Keratinocyte (primary cell): ENCODE measurements at regions not wholly inside any gene's neighbourhood (a gene's known extent, or its start where the extent isn't known, plus 50 kb on each side); places are given as distances from the start of the nearest gene placed in this dataset.
"Not testable (repeated sequence)": the region's sequence is repeated elsewhere in the genome, so short reads cannot be mapped to it uniquely, and the experiment has no call there.

Experiments used
- DNase-seq: peaks from one replicate; pipeline ENCODE4 v3.0.0-alpha.2; 2011; ENCODE audit warnings: low read depth, missing footprints, low spot score
- FAIRE-seq: peaks from 2 replicates; lab custom pipeline; 2011; peaks lifted over from hg19 to GRCh38; lab: Jason Lieb, UNC
- H2AFZ ChIP-seq: 2 replicates; pipeline ENCODE4 v1.6.0; 2012; ENCODE audit warnings: low read length, control low read depth, inconsistent platforms; ENCODE audit not compliant: control insufficient read depth
- H3K27ac ChIP-seq: 2 replicates; pipeline ENCODE4 v1.5.1; 2011; ENCODE audit warnings: low read length; ENCODE audit not compliant: control insufficient read depth, insufficient read depth
- H3K27me3 ChIP-seq: 3 replicates; pipeline ENCODE4 v1.6.0; 2011; ENCODE audit warnings: low read length; ENCODE audit not compliant: control insufficient read depth, insufficient read depth; ENCODE audit errors: extremely low read depth
- H3K36me3 ChIP-seq, 2 experiments: 2 replicates in 1 of 2; 3 replicates in 1 of 2; pipeline ENCODE4 v1.5.1; 2011; ENCODE audit warnings: low read length in 2 of 2, mild to moderate bottlenecking in 1 of 2; ENCODE audit not compliant: control insufficient read depth in 2 of 2, insufficient read depth in 2 of 2; ENCODE audit errors: extremely low read depth in 1 of 2
- H3K4me1 ChIP-seq: 3 replicates; pipeline ENCODE4 v1.5.1; 2011; ENCODE audit warnings: low read length; ENCODE audit not compliant: control insufficient read depth, insufficient read depth; ENCODE audit errors: extremely low read depth
- H3K4me2 ChIP-seq: 3 replicates; pipeline ENCODE4 v1.6.0; 2011; ENCODE audit warnings: low read depth, low read length; ENCODE audit not compliant: control insufficient read depth, insufficient read depth; ENCODE audit errors: extremely low read depth
- H3K4me3 ChIP-seq, 3 experiments: fragments of 200-600 bp in 1 of 3; sonication (generic) in 1 of 3; 2 replicates in 2 of 3; 3 replicates in 1 of 3; pipeline ENCODE4 v1.5.1; 2011 to 2016; ENCODE audit warnings: low read length in 3 of 3, mild to moderate bottlenecking in 3 of 3, control low read depth in 2 of 3, inconsistent platforms in 1 of 3, low read depth in 1 of 3, mixed read lengths in 1 of 3, mixed run types in 1 of 3, moderate library complexity in 1 of 3; ENCODE audit not compliant: control insufficient read depth in 2 of 3, insufficient read depth in 2 of 3; ENCODE audit errors: extremely low read depth in 1 of 3
- H3K79me2 ChIP-seq: 2 replicates; pipeline ENCODE4 v1.6.0; 2012; ENCODE audit warnings: low read length; ENCODE audit not compliant: control insufficient read depth, insufficient read depth
- H3K9ac ChIP-seq: 3 replicates; pipeline ENCODE4 v1.6.0; 2011; ENCODE audit warnings: low read length; ENCODE audit not compliant: control insufficient read depth, insufficient read depth; ENCODE audit errors: extremely low read depth
- H3K9me1 ChIP-seq: 3 replicates; pipeline ENCODE4 v1.6.0; 2011; ENCODE audit warnings: low read length; ENCODE audit not compliant: control insufficient read depth, insufficient read depth; ENCODE audit errors: extremely low read depth
- H3K9me3 ChIP-seq: 2 replicates; pipeline ENCODE4 v1.5.1; 2012; ENCODE audit warnings: low read depth, low read length; ENCODE audit not compliant: control insufficient read depth
- H4K20me1 ChIP-seq: 3 replicates; pipeline ENCODE4 v1.6.0; 2011; ENCODE audit warnings: low read length; ENCODE audit not compliant: control insufficient read depth, insufficient read depth; ENCODE audit errors: extremely low read depth
- CTCF ChIP-seq, 3 experiments: IDR thresholded peaks in 1 of 3; conservative IDR thresholded peaks in 1 of 3; optimal IDR thresholded peaks in 1 of 3; 2 replicates in 2 of 3; 3 replicates in 1 of 3; pipeline versions ENCODE3 to v1.5.1; 2011; ENCODE audit warnings: low read length in 3 of 3, mild to moderate bottlenecking in 3 of 3, moderate library complexity in 2 of 3, control low read depth in 1 of 3, inconsistent platforms in 1 of 3; ENCODE audit not compliant: insufficient read depth in 2 of 3; ENCODE audit errors: extremely low read depth in 1 of 3
- EZH2 ChIP-seq: IDR thresholded peaks from one replicate; pipeline ENCODE4 v1.6.1; 2012; ENCODE audit warnings: inconsistent platforms, mild to moderate bottlenecking, low read length, moderate library complexity
- dilution Hi-C: fragments of 300-500 bp; cut with MboI; formaldehyde crosslinking; loops from one replicate; pipeline ENCODE4 v1.7.0; 2020; ENCODE audit warnings: low sequenced_read_pairs; ENCODE audit not compliant: extremely low pct_ligation_motif_present

- DNase-seq (no peak), FAIRE-seq (no peak)
- Histone ChIP-seq H3K4me3 (no peak overlapping the region), H3K4me1 (no peaks in the 10 kb centered on the region), H3K9me1 (no peaks in the 10 kb centered on the region), H3K4me2 (no peak overlapping the region), H3K36me3 (no peaks in the 10 kb centered on the region), H3K9ac (no peak overlapping the region), H4K20me1 (no peaks in the 10 kb centered on the region), H3K79me2 (no peaks in the 10 kb centered on the region), H2AFZ (no peak overlapping the region), H3K27me3 (no peaks in the 10 kb centered on the region), H3K9me3 (no peaks in the 10 kb centered on the region), H3K27ac (no peak overlapping the region)
- TF ChIP-seq CTCF (optimal IDR thresholded peaks at IDR 0.05 in 1 of 3, IDR thresholded peaks at IDR 0.05 in 1 of 3, conservative IDR thresholded peaks at IDR 0.05 in 1 of 3; ENCODE audit: extremely low read depth in 1 of 3, insufficient read depth in 2 of 3, low read length in 3 of 3) = no peak
- no peak for TF ChIP-seq EZH2
- dilution Hi-C loops = no loop called here
Observed at GRCh38 chr13:107790397-107790796, 424.9 kb downstream of the LIG4 start.

DNA sequence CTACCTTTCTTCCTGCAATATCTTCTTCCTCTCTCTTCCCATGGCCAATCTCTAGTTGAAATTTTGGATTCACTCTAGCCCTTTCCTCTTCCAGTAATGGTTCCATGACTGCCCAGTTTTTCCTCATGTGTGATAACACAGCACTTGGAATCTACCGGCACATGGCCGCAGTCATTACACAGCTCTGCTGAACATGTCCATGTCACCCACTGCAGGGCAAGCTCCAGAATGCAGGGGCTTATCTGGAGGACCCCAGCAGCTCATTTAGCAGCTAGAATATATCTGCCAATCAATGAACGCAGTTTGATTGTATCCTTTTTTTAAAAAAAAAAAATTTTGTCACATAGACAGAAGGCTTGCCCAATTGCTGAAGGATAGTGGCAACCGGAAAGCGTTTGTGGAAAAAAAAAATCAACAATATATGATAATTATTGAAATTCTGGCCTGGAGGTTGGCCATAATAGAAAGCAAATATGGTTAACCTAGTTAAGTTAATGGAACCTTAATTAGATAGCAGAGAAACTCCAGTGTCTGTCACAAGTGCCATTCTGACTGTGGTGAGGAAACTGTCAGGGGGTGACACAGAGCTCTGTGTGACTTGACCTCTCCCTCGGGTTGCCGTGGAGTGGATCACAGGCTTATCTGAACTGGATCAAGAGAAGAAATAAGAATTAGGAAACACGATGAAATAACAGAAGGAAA, 426.7 kb downstream of the LIG4 start:
- no peak overlapping the region for H2AFZ ChIP-seq
- DNase-seq (no peak), FAIRE-seq (no peak)
- H3K36me3 ChIP-seq = no peaks in the 10 kb centered on the region
- H3K9ac ChIP-seq = no peak overlapping the region
- dilution Hi-C loops = no loop called here
- H3K27me3 ChIP-seq = no peaks in the 10 kb centered on the region
- H4K20me1 ChIP-seq = no peaks in the 10 kb centered on the region
- no peak overlapping the region for H3K4me2 ChIP-seq
- H3K4me3 ChIP-seq = no peak overlapping the region
- H3K9me1 ChIP-seq = no peaks in the 10 kb centered on the region
- no peaks in the 10 kb centered on the region for H3K4me1 ChIP-seq
- H3K9me3 ChIP-seq = no peaks in the 10 kb centered on the region
- TF ChIP-seq CTCF (optimal IDR thresholded peaks at IDR 0.05 in 1 of 3, IDR thresholded peaks at IDR 0.05 in 1 of 3, conservative IDR thresholded peaks at IDR 0.05 in 1 of 3; ENCODE audit: extremely low read depth in 1 of 3, insufficient read depth in 2 of 3, low read length in 3 of 3) = no peak
- TF ChIP-seq EZH2 = no peak
- no peak overlapping the region for H3K27ac ChIP-seq
- no peaks in the 10 kb centered on the region for H3K79me2 ChIP-seq

GRCh38 chr13:107782646-107783045, 432.7 kb downstream of the LIG4 start:
- H3K9me1 ChIP-seq, H3K4me3 ChIP-seq, H3K27me3 ChIP-seq, H3K9ac ChIP-seq, H4K20me1 ChIP-seq, FAIRE-seq, DNase-seq, H3K4me2 ChIP-seq, H3K4me1 ChIP-seq, H3K27ac ChIP-seq, dilution Hi-C loops, H2AFZ ChIP-seq, H3K79me2 ChIP-seq, H3K9me3 ChIP-seq, H3K36me3 ChIP-seq: not testable (repeated sequence)
